Liver (tissue), 3 donors: ENCODE measurements at regions not wholly inside any gene's neighbourhood (a gene's known extent, or its start where the extent isn't known, plus 50 kb on each side); places are given as distances from the start of the nearest gene placed in this dataset.

Experiments used
- CTCF ChIP-seq: fragments of 150-350 bp; IDR thresholded peaks from 2 replicates; pipeline ENCODE4 v1.5.1; 2017; ENCODE audit warnings: improper control_type of control experiment, low read depth, low read length; ENCODE audit not compliant: missing input control
- GABPA ChIP-seq, 2 donors: IDR thresholded peaks in 1 of 2; conservative IDR thresholded peaks in 1 of 2; 2 replicates each; pipeline ENCODE4 v1.6.1; 2016; ENCODE audit warnings: antibody characterized with exemption in 2 of 2, mild to moderate bottlenecking in 1 of 2, moderate library complexity in 1 of 2
- JUND ChIP-seq, 2 donors: IDR thresholded peaks; 2 replicates each; pipeline ENCODE4 v1.6.1; 2016; ENCODE audit warnings: antibody characterized with exemption in 2 of 2
- RAD21 ChIP-seq, 2 donors: IDR thresholded peaks; 2 replicates each; pipeline ENCODE4 v1.6.1; 2016; ENCODE audit warnings: antibody characterized with exemption in 2 of 2, mild to moderate bottlenecking in 2 of 2
- REST ChIP-seq: IDR thresholded peaks from 2 replicates; pipeline ENCODE4 v1.6.1; 2016; ENCODE audit warnings: antibody characterized with exemption, mild to moderate bottlenecking
- SP1 ChIP-seq: IDR thresholded peaks from 2 replicates; pipeline ENCODE4 v1.6.1; 2018; ENCODE audit warnings: antibody characterized with exemption, mild to moderate bottlenecking
- donor health status: healthy.
- donor health status: healthy.

GRCh38 chrX:42366181-42366580 is 411.8 kb downstream of the PPP1R2C start:
- TF ChIP-seq CTCF (no peak), SP1 (no peak), RAD21 (IDR thresholded peaks at IDR 0.05) (no peak), REST (no peak), GABPA (IDR thresholded peaks at IDR 0.05 in 1 of 2, conservative IDR thresholded peaks at IDR 0.05 in 1 of 2) (no peak), JUND (IDR thresholded peaks at IDR 0.05) (no peak)
